GM19463 (cell line): ENCODE measurements at regions not wholly inside any gene's neighbourhood (a gene's known extent, or its start where the extent isn't known, plus 50 kb on each side); places are given as distances from the start of the nearest gene placed in this dataset.
A peak's percentile ranks its signal among the peaks of the same experiment; 100 is the strongest.
"Not testable (repeated sequence)": the region's sequence is repeated elsewhere in the genome, so short reads cannot be mapped to it uniquely, and the experiment has no call there.

Source experiments
- ATAC-seq: cut with Tn5 transposase; IDR thresholded peaks from one replicate; pipeline ENCODE4 v1.9.1; 2021; ENCODE audit warnings: mild to moderate bottlenecking, moderate library complexity; ENCODE audit not compliant: unreplicated experiment

DNA sequence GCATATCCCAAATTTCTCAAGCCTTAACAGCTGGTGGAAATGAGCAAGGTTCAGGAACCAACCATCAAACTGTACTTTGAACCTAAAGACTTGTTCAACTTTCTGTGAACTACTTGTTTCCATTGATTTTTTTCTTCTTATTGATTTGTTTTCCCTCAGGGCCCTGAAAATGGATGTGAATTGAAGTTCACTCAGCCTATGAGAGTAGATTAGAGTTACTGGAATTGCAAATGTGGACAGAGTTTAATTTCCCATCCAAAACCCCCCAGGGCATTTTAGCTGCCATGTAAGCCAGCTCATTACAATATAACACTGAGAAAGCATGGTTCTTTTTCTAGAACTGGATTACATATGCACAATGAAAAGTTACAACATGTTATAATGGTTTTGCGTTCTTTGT is 1105.7 kb downstream of the REEP3 start:
- ATAC-seq, result no peak

DNA sequence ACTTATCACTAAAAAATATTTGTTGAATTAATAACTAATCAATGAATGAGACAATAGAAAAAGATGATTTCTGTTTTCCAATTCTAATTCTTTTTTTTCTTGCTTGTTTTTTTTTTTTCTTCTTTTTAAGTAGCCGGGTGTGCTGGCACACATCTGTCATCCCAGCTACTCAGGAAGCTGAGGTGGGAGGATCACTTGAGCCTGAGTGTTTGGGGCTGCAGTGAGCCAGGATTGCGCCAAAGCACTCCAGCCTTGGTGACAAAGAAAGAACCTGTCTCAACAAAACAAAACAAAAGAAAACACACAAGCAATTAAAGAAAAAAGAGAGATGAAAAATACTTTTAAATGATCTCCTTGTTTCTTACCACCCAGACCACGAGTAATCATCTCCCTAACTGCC is 1109.3 kb downstream of the REEP3 start:
- ATAC-seq, result no peak

DNA sequence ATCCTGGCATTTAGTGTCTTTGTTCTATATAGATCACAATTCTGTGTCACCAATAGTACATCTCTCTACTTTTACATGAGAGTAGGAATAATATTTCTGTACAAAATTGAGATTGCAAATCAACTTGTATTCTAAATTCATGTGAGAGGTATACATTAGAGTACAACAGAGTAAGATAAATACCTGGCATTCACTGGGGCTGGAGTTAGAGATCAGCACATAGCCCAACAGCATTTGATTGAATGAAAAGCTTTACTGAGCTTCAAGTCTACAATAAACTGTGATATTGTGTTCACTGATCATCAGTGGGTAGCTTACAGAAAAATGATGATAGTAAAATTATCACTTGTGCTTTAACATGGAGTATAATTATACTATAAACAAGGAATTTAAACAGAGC is 1114.7 kb downstream of the REEP3 start:
- no peak for ATAC-seq

DNA sequence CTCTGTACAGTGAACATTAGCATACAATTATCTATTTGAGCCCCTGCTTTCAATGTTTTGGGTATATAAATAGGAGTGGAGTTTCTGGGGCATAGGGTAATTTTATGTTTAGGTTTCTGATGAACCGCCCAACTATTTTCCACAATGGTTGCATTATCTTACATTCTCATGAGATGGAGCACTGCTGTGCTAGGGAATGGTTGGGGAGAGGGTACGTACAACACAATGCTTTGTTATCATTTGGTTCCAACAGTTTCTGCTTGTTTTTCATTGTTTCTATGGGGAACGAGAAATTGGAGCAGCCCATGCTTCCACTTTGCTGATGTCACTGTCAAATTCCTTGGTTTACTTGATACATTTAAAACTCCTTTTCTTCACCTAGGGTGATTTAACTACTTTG is 1115.3 kb downstream of the REEP3 start:
- ATAC-seq, result no peak

DNA sequence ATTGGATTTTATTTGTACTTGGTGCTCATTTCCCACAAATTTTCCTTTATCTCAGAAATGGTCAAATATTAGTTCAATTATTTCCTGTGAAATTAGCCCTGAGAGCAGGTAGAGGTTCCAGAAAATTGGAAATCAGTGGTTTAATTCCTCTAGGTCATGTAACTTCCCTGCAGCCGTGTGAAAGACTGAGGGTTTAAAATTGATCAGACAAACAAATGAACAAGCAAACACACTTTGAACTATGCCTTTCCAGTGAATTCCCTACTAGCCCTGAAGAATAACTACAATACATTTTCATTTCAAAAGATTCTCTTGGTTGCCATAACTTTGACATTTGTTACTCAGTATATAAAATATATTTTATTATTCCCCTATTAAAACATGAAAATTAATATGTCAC is 1116.7 kb downstream of the REEP3 start:
- no peak for ATAC-seq

DNA sequence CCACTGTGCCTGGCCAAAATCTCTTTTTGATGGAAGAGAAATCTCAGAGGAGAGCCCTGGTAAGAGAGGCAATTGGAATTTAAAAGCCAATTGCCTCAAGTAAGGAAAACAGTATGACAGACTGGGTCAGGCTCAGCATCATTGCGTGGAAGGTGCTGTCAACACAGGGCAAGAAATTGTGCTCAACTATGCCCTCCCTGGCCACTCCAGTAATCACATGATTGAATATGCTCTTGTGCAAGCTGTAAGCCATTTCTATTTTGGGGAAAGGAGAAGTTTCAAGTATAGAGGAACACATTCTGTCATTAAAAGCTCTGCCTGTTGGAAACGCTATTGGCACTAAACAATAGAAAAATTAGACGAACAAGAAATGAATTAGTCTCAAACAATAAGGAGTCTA is 1127.7 kb downstream of the REEP3 start:
- peak; percentile 50 for ATAC-seq

DNA sequence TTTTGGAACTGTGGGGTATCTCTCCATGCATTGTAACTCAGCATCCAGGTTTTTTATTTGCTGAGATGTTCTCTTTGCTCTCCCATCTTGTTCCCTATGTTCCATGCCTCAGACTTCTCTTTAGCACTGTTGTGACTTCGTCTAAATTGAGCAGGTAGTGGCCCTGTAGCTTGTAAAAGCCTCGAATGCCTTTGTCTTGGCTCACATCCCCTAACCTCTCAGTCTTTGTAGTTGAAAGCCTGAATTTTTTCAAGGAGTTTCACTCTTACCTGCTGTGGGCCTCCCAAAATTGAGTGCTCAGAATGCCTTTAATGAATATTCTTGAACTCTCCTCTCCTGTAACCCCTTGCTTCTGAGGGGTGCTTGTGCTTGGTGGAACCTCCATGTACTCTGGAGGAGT is 1137.3 kb downstream of the REEP3 start:
- no peak for ATAC-seq

DNA sequence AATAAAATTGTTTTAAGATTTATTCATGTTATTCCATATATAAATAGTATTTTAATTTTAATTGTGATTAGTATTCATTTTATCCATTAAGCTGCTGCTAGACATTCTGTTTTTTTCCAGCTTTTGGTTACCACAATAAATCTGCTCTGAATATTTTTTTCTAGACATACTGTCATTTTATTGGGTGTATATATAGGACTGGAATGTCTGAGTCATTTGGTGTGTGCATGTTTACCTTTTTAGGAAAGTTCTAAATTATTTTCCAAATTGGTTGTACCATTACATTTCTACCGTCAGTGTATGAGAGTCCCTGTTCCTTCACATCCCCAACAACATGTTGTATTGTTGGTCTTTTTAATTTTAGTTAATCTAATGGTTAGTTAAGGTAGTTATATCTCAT is 1138.1 kb downstream of the REEP3 start:
- no peak for ATAC-seq

DNA sequence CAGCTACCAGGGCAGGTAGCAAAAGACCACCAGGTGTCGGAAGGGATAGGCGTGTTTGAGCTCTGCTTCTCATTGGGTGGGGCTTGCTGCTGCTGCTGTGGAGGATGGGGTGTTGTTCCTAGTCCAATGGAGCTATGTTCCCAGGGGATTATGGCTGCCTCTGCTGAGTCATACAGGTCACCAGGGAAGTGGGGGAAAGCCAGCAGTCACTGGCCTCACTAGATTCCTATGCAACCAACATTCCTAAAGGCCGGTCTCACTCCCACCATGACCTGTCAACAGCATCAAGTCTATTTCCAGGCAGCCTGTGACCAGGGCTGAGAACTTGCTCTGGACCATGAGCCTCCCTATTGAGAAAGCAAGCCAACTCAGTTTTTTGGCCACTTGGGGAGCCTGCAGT is 1160.8 kb downstream of the REEP3 start:
- no peak for ATAC-seq

DNA sequence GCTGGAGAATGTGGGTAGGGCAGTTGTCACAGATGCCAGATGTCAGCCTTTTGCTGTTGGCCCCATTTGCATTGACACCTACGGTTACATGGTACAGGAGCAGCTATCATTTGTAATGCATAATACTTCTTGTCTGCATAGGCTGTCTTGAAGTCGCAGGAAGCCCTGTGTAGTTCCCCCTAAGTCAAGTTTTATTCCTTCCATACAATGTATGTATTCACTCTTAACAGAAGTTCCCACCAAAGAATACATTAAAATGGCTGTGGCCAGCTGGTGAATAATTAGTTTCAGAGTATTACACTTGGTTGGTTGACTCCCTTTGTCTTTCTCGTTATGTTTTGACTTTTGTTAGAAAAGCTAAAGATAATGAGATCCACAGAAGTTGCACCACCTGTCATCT is 1169.0 kb downstream of the REEP3 start:
- ATAC-seq, result no peak

DNA sequence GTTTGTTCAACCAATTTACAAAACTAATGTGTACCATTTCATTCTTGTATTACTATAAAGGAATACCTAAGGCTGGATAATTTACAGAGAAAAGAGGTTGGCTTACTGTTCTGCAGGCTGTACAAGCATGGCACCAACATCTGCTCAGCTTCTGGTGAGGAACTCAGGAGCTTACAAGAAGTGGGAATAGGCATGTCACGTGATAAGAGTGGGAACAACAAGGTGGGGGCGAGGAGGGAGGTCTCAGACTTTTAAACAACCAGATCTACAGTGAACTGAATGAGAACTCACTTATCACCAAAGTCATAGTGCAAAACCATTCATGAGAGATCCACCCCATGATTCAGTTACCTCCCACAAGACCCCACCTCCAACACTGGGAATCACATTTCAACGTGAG is 1178.0 kb downstream of the REEP3 start:
- ATAC-seq, result no peak

DNA sequence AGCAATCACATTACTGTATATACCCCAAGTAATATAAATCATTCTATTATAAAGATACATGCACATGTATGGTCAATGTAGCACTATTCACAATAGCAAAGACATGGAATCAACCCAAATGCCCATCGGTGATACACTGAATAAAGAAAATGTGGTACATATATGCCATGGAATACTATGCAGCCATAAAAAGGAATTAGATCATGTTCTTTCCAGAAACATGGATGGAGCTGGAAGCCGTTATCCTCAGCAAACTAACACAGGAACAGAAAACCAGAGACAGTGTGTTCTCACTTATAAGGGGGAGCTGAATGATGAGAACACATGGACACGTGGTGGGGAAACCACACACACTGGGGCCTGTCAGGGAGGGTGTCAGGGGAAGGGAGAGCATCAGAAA is 1180.9 kb downstream of the REEP3 start:
- not testable (repeated sequence) for ATAC-seq

DNA sequence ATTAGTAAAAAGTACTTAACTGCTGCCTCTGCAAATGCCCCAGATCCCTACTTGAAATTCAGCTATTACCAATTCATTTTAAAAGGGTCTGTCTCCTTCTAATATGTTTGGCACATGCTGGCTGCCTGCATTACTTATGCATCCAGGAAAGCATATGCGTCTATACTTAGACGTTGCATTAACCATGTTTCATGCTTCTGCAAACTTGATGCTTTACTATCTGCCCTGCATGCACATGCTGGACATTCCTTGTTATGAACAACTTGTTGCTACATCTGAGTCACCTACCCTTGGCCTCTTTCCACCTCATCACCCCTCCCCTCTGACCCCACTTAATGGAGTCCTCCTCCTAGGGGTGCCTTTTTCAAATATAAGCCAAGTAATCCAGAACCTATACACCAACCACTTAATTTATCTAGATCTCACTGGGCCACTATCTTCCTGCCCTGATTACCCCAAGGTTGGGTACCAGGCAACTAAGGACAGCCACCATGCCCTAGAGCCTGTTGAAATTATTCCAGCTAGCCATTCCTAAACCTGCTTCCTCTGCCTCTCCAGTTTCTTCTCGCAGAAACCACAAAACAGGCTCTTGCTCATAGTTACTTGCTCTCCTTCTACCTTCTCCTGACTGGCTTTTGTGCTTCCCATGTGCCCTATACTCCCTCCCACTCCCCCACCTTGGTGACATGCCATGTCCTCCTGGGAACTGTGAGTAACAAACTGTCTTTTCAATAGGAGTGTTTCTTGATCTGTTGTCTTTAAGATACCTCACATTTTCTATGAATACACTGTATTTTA is 1187.9 kb downstream of the REEP3 start:
- no peak for ATAC-seq

DNA sequence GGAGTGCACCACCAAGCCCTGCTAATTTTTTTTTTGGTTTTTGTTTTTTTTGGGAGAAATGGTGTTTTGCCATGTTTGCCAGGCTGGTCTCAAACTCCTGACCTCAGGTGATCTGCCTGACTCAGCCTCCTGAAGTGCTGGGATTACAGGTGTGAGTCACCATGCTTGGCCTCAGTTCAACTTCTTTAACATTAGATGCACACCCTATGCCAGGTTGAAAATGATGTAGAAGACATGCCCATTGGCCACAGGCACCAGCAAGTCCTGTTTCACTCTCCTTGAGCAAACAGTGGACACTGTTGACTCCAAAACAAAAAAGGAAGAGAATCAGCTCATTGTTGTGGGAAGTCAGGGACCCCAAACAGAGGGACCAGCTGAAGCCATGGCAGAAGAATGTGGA is 1205.3 kb downstream of the REEP3 start:
- ATAC-seq, result no peak

DNA sequence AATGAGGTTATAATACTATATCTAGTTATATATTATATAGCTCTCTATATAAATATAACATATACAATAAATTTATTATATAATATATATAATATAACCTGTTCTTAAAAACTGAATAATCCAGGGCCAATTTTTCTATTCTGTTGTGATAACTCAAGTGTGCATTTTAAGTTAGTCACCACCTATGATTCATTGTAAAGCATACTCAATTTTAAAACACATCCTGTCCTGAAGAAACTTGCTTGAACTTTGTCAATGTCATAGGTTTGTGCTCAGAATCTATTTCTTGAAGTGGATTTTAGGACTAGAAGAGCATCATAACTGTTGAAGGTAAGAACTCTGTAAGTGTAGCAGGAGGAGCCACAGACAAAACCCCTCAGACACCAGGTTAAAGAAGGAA is 1209.8 kb downstream of the REEP3 start:
- no peak for ATAC-seq

DNA sequence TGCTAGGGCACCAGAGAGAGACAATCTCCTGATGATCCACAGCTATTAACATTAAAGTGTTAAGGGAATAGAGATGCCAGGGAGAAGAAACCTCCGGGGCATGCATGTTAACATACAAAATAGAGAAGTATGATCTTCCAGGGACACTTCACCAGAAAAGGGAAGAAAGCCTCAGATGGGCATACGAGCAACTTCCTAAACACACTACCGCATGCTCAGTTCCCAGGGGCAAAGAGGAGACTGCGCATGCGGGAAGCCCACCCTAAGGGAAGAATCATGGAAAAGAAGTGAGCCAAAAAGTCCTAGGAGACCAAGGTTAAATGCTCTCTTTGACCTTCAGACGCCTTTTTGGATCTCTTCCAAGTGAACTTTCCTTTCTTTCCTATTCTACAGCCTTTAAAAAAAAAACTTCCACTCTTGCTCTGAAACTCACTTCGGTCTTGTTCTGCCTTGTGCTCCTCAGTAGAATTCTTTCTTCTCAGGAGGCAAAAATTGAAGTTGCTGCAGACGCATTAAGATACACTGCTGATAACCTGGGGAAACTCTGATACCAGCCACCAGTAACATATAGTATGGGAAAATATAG is 1211.3 kb downstream of the REEP3 start:
- ATAC-seq, result no peak

DNA sequence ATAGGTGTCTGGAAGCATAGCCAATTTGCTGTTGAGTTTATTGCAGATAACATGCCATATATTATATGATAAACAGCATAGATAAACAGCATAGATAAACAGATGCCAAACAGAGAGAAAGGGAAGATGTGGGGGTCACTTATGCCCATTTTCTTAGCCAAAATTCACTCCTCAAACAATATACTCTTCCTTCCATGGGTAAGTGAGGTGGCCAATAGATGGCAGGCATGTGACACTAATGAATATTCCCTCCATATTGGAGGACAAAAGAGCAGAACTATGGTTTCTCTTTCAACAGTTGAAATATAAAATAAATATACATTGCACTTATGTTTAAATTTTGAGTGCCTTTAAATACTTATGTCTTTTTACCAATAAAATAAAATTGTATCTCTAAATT is 1212.8 kb downstream of the REEP3 start:
- ATAC-seq, result peak; percentile 36

DNA sequence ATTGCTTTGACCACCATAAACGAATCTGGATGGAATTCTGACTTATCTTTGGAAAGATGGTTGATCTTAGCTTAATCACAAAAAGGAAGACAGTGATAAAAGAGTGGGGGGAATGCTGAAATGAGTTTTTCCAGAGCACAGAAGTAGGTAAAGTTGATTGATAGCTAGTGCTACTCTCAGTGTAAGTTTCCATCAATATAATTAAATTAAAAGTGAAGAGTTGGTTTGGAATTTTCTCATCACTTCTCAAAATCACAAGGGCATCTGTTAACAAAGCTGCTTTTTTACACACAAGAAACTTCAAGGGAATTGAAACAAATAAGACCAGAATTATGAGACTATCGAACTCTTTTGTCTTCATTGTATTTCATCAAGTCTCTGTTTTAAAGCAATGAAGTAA is 1217.3 kb downstream of the REEP3 start:
- no peak for ATAC-seq

DNA sequence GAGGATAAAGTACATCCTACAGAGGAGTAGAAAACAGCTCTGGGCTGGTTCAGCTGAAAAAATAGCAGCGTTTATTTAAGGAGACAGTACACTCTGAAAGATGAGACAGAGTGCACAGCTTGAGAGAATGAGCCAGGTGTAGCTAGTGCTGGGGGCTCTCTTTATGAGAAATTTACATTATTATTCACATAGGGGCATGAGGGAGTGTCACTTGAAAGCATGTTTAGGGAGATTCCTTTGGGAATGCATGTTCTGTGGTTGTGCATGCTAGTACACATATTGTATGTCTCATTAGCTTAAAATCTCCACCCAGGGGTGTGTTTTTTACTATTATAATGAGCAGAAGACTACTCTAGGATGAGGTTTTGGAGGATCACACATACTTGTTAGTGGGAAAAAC is 1224.4 kb downstream of the REEP3 start:
- no peak for ATAC-seq

DNA sequence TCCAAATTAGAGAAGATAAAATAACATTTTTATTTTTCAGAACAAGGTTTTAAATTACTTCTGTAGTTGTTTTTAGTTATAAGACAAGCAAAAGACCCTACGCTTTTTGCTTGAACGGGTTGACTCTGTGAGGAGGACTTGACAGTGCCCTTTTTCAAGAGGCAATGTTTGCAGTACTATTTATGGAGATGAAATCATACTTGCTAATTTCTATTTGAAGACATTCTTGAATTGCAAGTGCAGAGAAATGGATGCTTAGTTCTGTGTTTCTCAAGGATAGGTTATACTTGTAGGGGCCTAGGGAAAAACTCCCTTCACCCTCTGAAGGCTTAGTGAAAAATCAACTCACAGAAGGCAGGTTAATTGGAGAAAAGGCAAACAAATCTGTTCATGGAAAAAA is 1229.5 kb downstream of the REEP3 start:
- ATAC-seq, result no peak

DNA sequence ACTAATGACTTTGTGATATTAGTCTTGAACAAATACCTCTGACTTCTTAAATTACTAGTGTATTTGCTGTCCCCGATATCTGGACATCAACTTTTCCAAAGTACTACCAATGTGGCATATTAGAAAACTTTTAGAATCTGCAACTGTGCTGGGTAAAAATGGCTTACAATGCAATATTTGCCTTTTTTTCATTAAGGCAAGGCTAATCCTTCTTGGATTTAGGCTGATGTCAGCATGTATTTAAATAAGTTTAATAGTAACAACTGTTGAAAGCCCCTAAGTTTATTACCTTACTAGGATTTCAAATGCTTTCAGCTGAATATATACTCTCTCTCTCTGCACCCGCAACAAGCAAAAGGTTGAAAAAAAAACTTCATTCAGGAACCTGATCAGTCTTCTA is 1232.3 kb downstream of the REEP3 start:
- ATAC-seq, result no peak

DNA sequence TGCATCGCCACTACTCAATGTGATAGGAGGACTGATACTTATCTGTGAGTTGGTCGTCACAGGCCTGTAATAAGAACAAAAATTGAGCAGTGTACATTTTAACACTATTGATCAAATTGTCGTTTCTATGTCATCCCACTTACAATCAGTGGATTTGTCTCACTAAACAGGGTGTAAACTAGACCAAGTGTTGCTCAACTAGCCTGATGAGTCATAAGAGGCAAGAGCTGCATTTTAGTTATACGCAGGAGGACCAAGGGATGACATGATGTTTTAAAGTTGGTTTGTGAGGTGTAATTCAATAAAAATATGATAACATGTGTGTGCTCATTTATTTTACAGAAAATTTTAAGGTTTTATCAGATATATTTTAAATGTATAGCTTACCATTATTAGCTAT is 1239.2 kb downstream of the REEP3 start:
- ATAC-seq, result no peak

DNA sequence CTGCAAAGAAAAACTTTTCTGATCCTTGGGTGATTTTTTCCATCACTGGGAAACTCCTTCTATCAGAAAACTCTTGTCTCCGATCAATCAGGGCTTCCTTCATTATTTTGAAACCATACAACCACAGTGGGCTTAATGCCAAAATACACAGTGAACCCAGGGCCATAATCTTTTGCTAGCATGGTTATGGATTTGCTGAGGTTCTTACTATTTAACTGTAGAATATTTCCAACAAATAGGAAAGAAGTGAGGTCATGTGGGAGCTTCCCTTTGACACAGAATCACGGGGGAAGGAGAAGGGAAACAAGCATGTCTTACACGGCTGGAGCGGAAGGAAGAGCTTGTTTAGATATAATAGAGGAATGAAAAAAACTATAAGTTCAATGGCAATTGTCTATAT is 1241.7 kb downstream of the REEP3 start:
- no peak for ATAC-seq
